ENCODE measurements at regions not wholly inside any gene's neighbourhood (a gene's known extent, or its start where the extent isn't known, plus 50 kb on each side); places are given as distances from the start of the nearest gene placed in this dataset.

- no peak for DNase-seq
Measured at GRCh38 chr12:116459011-116459875, 99.9 kb upstream of the MAP1LC3B2 start.

GRCh38 chr12:116459916-116460663 is 99.1 kb upstream of the MAP1LC3B2 start:
- peak; percentile 78 for DNase-seq

GRCh38 chr12:116461060-116461459 is 98.1 kb upstream of the MAP1LC3B2 start:
- DNase-seq, result no peak

GRCh38 chr12:116463366-116463765 is 95.8 kb upstream of the MAP1LC3B2 start:
- DNase-seq, result no peak

GRCh38 chr12:116465407-116465806 is 93.8 kb upstream of the MAP1LC3B2 start:
- DNase-seq, result no peak

GRCh38 chr12:116465856-116466255 is 93.3 kb upstream of the MAP1LC3B2 start:
- DNase-seq, result no peak

GRCh38 chr12:116466536-116466935 is 92.6 kb upstream of the MAP1LC3B2 start:
- no peak for DNase-seq

- no peak for DNase-seq
Measured at GRCh38 chr12:116469344-116469743, 89.8 kb upstream of the MAP1LC3B2 start.

- DNase-seq, result peak; percentile 62
Measured at GRCh38 chr12:116471544-116471943, 87.6 kb upstream of the MAP1LC3B2 start.

- DNase-seq, result no peak
Measured at GRCh38 chr12:116472193-116472592, 87.0 kb upstream of the MAP1LC3B2 start.

- DNase-seq, result no peak
Measured at GRCh38 chr12:116473416-116473815, 85.8 kb upstream of the MAP1LC3B2 start.

GRCh38 chr12:116474331-116474730 is 84.8 kb upstream of the MAP1LC3B2 start:
- no peak for DNase-seq

- DNase-seq, result no peak
Measured at GRCh38 chr12:116474899-116475298, 84.3 kb upstream of the MAP1LC3B2 start.

GRCh38 chr12:116476227-116476822 is 82.9 kb upstream of the MAP1LC3B2 start:
- no peak for DNase-seq

- DNase-seq, result no peak
Measured at GRCh38 chr12:116478243-116478773, 80.9 kb upstream of the MAP1LC3B2 start.

GRCh38 chr12:116480210-116480810 is 78.9 kb upstream of the MAP1LC3B2 start:
- no peak for DNase-seq

GRCh38 chr12:116481726-116482125 is 77.5 kb upstream of the MAP1LC3B2 start:
- DNase-seq, result no peak

- DNase-seq, result no peak
Measured at GRCh38 chr12:116482179-116482578, 77.0 kb upstream of the MAP1LC3B2 start.

GRCh38 chr12:116482859-116483258 is 76.3 kb upstream of the MAP1LC3B2 start:
- DNase-seq, result no peak

- DNase-seq, result no peak
Measured at GRCh38 chr12:116483959-116484750, 75.0 kb upstream of the MAP1LC3B2 start.

- peak; percentile 56 for DNase-seq
Measured at GRCh38 chr12:116484807-116485206, 74.4 kb upstream of the MAP1LC3B2 start.

- no peak for DNase-seq
Measured at GRCh38 chr12:116489116-116489515, 70.1 kb upstream of the MAP1LC3B2 start.
